ENCODE measurements at regions not wholly inside any gene's neighbourhood (a gene's known extent, or its start where the extent isn't known, plus 50 kb on each side); places are given as distances from the start of the nearest gene placed in this dataset.

DNA sequence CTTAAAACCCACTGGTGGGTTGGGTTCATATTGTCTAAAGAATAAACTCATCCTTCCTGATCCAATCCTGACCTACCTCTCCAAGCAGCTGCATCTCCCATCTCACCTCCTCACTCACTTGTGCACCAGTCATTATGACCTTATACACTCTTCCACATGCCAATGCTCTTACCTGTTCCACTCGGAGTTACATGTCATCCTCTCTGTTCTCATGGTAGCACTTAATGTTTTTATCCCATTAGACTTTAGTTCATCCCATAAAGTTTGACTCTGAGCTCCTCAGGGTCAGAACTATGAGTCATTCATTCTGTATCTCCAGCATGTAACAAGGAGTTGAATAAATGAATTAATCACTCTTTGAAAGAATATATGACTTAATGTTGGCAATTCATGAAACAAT, 330.2 kb downstream of the KLF12 start:
- no peak for DNase-seq

DNA sequence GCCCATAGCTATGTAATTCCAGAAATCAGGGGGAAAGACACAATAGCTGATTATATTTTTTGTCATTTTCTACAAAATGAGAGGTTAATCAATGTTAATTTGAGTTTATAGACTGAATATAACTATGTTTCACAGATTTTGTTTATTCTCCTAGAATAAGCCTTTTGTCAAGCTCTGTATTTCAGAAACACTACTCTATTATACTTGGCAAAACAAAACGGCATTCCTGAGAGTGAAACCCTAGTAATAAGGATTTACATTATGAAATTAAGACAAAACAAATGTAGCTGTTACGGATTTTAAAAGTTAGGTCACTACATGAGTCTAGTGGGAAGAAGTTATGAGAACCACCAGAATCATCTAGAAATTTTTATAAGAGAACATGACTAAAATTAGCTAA, 334.2 kb downstream of the KLF12 start:
- no peak for DNase-seq

DNA sequence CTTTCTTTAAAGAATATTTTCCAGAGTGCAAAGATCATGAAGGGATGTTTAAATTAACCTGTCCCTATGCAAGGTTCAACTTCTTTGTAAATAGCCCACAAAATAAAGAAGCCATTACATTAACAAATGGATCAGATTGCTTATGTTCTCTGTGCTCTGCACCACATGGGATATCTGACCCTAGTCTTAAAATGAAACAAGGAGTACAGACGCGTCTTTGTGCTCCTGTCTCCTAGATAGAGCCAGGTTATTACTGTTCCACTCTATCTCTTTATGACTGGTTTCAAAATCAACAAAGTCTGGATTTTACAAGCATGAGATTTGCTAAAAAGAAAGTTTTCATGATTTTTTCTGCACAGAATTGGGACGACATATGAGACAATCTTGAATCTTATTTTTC, 339.4 kb downstream of the KLF12 start:
- DNase-seq: no peak

DNA sequence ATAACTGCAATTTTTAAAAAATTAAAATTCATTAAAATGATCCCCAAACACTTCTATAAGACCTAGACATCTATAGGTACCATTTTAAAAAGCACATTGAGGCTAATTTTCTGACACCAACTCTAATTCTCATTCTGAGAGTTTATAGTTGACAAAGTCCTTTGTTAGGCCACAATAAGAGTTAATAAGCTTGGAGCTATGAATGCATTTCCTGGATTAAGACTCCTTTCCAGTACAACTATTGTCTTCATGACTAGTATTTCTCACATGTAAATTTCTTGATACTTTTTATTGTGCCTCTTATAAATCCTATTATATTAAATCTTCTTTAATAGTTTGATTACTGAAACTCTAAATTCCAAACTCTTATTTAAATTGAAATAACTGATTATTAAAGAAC, 340.8 kb downstream of the KLF12 start:
- DNase-seq: no peak

DNA sequence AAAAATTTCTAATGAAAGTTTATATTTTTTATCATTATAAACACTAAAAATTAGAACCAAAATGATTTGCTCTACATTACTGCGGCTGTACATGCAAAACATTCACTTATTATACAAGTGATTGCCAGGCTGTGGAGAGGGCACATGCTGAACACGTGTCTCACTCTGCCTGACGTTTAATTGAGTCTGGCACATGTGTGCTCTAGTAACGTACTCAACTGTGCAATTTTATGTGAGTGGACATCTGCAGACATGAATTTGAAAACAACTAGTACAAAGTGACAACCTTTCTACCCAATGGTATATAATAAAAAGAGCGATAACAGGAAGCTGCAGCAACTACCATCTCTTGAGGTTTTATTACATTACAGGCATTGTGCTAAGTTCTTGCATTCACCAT, 341.4 kb downstream of the KLF12 start:
- DNase-seq: no peak

DNA sequence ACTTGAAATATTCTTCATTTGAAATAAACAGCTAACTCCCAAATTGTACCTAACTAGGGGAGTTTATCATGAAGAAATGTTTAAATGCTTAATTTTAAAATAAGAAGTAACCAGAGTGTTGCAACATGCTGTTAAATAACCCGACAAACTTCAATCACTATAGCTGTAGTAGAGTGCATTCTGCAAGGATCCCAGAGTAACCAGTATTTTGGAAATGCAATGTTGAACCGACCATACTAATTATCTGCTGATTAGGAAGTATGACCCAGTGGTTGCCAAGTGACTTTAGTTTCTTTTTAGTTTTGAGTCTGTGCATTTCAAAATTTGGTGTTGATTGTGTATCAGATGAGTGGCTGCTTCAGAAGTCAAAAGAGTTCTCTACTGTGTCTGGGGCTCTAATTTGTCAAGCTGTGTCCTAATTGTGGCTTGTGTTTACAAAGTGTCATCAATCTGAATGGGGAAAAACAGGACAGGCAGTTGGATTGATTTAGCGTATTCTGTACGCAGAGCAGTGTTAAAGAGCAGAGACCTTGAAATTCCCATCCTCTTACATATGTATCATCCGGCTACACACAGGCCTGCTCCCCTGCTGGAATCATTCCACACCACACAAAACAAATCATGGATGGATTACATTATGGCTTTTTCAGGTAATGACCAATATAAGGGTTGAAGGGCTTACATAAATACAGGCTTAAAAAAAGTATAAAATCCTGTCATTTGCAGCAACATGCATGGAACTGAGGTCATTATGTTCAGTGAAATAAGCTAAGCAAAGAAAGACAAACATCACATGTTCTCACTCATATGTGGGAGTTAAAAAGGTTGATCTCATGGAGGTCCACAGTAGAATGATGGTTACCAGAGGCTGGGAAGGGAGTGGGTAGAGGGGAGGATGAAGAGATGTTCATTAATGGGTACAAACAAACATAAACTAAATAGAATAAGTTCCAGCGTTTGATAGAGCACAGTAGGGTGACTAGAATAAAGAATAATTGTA, 351.5 kb downstream of the KLF12 start:
- peak; percentile 14 to 23 for DNase-seq

DNA sequence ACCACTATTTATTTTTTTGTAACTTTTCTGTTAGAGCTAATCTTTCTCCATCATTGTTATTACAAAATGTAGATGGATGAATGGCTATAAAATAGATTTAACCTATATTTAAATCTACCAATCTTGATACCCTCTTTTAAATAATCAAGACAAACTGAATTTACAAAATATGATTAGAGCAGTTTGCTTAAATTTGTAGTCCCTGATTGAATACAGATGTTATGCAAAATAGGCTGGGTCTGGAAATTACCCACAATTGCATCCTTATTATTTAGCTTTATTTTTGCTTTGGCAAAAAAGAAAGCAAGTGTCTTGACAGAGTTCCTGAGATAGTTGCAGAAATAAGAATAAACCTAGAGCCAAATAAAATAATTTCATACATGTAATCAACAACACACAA, 352.8 kb downstream of the KLF12 start:
- DNase-seq: no peak

DNA sequence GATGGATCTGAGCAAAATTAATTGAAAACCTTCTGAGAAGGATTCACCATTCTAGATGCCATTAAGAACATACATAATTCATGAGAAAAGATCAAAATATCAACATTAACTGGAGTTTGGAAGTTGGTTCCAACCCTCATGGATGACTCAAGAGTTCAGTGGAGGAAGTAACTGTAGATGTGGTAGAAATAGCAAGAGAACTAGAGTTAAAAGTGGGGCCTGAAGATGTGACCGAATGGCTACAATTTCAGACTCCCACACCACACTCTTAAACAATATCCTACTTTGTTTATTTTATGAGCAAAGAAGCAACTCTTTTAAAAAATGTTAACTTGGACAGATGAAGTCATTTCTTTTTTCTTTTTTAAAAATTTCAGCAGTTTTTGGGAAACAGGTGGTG, 354.3 kb downstream of the KLF12 start:
- DNase-seq: no peak

DNA sequence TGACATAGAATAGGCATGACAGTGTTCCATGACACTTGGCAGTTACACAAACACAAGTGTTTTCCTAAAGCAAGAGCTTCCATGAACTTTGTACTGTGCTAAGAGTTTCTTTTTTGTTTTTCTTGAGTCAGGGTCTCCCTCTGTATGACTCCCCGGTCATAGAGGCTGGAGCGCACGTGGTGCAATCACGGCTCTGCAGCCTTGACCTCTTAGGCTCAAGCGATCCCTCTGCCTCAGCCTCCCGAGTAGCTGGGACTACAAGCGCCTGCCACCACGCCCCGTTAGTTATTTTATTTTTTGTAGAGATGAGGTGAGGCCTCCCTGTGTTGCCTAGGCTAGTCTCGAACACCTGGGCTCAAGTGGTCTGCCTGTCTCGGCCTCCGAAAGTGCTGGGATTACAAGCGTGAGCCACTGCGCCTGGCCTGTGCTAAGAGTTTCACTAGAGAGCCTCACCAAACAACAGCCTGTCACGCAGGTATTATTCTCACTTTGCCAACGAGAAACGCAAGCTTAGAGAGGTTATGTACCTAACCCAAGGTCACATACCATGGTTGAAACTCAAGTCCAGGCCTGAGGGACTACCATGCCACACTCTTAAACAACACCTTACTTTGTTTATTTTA, 355.9 kb downstream of the KLF12 start:
- DNase-seq: no peak

DNA sequence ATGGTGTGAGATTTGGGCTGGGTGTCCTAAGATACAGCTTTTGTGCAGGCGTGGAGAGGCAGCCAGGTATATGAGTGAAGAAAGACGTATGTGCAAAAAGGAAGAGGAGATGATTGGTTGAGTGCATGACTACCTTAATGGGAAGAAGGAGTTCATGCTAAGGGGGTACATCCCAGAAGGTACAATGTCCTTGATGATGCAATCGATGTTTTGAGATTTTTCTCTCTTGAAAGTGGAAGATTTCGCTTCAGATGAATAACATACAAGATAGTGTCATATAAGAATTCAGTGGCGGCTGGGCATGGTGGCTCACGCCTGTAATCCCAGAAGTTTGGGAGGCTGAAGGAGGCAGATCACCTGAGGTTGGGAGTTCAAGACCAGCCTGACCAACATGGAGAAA, 357.1 kb downstream of the KLF12 start:
- DNase-seq: no peak

DNA sequence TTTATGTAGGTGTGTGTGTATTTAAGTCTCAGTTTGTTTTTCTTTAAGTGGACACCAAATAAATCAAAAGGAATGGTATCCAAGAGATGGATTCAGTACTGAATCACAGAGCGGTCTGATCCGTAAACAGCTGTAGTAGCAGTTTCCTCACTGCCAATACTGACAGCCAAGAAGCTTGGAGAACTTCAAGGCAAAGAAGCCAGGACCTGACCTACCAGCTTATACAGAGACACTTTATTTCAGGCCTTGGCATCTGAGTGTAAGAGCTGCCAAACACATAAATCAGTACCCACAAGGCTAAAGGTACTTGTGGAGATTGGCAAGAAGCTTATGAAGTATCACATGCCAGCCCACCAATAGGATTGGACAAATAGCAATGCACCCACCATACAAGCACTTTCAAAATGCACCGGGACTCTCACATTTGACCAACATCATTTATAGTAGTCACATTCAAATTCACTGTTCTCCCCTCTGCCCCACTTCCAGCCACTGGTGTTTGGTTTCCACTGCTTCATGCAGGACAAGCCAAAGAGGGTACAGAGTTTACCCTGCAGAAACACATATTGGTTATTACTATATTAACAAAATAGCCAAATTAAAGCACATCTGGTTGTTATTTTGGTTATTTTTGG, 357.9 kb downstream of the KLF12 start:
- DNase-seq: no peak

DNA sequence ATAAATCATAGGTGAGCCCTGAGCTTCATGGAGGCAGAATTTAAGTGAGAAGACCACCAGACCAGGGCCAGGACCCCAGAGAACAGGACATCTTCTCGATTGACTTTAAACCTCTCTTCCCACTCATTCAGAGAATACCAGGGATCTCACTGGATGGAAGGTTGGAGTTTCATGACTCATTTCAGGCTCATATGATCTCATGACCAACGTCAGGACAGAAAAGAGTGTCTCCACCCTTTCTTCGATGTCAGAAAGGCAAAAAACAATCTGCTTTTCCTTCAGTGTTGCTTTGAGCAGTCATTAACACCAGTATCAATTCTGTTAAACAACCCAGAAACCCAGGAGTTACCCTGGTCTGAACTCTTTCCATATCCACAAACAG, 361.0 kb downstream of the KLF12 start:
- no peak for DNase-seq

DNA sequence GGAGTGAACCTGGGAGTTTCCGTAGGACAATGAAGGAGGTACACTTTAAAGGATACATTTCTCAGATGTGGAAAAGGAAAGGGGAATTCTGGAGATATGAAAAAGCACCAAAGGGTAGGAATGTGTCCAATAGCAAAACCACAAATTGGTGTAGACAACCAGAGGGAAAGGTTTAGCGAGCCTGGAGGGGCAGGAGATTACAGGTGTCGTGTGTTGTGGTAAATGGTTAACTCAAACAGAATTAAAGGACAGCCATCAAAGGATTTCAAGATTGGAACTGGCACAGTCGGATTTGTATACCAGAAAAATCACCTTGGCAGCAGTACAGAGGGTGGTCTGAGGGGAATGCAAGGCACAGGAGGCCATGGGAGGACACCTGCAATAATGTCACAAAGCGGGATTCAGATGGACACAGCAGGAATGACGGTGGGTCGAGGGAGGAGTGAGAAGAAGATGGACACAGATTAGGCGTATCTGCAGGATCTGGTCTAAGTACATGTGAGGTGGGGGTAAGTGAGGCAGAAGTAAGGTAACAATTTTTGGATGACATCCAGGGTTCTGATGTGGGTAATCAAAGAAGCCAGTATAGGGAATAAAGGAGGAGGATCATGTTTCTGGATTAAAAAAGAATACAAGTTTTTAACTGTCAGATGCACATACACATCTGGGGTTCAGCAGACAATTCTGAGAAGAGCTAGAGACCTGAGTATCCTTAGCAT, 361.6 kb downstream of the KLF12 start:
- no peak for DNase-seq

DNA sequence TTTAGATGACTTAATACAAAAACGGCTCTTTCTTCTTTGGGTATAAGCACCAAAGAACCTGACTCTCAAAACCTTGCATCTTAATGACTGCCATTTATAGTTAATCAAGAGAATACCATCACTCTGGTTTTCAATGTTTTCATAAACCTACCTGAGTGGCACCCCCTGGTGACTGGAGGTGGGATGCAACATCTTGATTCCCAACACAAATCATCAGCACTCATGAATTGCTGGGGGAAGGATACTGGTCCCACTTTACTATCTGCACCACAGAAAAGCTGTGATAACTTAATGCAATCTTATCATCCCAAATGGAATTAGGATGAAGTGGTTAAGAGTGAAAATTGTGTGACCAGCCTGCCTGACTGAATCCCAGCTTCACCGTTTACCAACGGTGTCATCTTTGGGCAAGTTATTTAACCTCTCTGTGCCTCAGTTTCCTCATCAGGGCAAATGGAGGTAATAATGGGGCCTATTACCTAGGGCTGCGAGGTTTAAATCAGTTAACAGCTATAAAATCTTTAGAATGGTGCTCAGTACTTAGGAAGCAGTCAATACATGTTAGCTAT, 366.4 kb downstream of the KLF12 start:
- DNase-seq: no peak

DNA sequence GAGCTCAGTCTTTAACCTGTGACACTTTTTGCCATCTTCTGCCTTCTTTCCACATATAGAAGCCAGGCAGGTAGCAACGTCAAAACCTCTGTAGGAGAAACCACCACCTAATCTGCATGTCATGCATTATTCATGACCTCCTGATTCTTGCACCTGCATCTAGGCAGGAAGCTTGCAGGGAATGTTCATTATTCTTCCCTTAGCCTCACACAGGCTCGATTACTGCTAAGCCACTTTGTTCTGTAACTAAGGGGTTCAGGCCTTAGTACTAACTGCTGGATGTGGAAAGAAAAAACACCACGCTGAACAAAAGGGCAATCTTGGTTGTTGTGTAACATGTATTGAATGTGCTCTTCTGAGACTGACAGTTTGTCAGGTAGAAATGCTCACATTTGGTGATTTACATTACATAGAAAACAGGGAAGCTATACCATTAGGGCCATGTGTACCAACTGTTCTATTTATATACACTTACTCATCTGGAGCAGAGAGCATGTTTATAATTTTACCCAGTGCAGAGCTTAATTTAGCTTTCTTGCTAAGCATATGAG, 366.9 kb downstream of the KLF12 start:
- no peak for DNase-seq

DNA sequence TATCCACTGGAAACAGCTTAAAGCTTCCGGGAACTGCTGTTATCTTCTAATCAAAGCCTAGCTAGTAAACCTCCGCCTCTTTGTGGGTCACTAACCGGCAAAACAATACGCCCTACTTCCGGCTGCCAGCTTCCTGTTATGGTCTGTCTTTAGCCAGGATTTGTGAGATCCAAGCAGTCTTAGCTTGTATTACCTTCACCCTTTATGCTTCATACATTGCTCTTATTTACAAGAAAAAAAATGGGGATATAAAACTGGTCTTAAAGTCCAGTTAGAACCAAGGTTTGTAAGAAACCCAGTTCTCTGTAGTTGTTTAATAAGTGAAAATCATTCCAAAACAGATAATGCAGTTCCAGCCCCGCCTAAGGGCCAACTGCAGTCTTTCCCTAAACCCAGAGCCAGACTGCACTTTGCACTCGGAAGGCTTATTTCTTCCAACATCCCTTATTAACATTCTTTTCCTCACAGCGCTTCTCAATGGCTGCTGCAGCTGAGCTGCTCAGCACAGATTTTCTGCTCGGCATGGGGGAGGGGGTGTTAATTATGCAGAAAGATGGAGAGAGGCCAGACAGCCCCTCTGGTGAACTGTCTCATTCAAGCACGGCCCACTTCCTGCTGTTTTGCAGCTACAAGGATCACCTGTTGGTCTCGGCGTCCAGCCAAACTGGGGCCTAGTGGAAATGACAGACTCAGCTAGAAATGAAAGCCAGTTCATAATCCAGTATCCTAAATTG, 368.4 kb downstream of the KLF12 start:
- DNase-seq: peak; percentile 89 to 90

DNA sequence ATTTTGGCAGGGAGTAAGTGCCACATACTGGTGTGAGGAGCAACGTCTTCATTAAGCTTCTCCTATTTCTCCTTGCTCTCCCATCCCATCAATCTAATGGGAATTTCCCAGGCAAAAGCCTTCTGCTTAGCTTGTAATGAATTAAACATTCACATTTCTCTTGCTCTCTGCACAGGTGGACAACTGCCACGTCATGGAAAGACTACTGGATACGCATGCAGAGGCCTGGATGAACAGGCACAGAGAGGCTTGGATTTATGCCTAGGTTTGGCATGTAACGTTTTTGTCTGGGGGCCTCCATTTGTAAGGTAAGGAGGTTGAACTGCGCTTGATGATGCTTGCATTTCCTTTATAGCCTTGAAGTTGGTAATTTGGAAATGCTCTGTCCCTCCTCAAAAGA, 374.8 kb downstream of the KLF12 start:
- DNase-seq: no peak

DNA sequence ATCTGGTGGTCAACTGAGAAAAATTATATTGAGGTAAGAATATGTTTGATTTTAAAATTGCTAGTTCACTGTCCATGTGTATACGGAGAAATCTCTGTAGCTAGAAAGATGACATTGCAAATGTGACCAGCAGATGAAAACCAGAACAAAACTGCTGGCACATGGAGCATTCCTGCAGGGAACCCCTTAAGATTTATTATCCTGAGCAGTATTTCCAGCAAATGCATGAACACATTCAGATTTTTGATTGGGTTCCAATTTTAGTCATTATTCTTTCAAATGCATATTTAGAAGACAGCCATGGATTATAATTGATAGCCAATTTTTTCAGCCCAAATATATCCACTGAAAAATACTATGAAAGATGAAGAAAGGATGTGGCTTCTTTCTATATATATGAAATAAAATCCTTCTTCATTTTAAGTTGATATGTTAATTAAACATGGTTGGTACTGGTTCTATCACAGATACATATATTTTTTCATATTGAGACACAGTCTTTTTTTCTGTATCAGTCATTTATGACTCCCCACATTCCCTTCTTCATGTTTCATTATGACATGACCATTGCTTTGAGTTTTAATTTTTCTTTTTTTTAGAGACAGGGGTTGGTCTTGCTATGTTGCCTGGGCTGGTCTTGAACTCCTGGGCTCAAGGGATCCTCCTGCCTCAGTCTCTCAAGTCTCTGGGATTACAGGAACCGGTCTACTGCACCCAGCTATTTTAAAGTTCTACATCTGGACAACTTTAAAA, 376.5 kb downstream of the KLF12 start:
- no peak for DNase-seq

DNA sequence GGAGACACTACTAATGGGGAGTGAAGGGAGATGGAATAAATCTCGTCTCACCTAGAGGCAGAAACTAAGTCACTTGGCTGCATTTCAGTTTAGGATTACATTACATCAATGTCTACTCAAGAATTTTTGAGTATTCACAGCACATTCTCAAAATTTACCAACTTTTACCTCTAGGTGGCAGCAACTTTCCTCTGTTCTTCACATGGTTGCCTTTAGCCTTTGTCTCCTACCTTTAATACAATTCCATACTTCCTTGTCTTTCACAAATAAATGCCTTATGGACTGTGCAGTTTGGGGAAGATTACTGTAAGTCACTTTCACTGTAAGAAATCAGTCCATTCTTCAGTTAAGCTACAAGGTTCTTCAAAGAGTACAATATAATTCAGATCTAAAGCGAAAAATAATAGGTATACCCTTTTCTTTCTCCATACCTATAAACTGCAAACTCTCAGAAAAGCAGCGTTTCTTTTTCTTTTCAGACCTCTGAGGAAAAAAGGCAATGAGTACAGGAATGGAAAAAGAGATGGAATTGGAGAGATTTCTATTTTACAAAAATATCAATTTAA, 379.4 kb downstream of the KLF12 start:
- peak; percentile 50 to 65 for DNase-seq

DNA sequence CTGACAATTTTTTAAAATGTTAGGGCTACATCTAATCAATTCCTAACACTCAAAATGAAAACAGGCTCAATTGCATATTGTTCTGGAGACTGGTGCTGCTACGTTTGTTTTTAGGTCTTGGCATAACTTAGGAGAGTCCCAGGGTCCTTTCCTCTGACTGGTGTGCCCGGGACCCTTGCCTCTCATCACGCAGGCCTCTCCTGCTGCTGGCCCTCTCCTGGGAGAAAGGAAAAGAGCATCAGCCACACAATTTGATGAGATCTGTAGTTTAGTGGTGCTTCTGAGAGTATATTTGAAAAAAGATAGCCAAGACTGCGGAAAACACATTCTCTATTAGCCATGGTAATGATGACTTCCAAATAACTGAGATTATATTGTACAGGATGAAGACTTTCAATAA, 380.0 kb downstream of the KLF12 start:
- DNase-seq: no peak

All from right lung (tissue), 2 donors.